Islet of Langerhans (tissue), 1 donor: ENCODE measurements at regions not wholly inside any gene's neighbourhood (a gene's known extent, or its start where the extent isn't known, plus 50 kb on each side); places are given as distances from the start of the nearest gene placed in this dataset.
A peak's percentile ranks its signal among the peaks of the same experiment; 100 is the strongest.

Experiments used
- FAIRE-seq: peaks from one replicate; lab custom pipeline; 2011; peaks lifted over from hg19 to GRCh38; lab: Jason Lieb, UNC

DNA sequence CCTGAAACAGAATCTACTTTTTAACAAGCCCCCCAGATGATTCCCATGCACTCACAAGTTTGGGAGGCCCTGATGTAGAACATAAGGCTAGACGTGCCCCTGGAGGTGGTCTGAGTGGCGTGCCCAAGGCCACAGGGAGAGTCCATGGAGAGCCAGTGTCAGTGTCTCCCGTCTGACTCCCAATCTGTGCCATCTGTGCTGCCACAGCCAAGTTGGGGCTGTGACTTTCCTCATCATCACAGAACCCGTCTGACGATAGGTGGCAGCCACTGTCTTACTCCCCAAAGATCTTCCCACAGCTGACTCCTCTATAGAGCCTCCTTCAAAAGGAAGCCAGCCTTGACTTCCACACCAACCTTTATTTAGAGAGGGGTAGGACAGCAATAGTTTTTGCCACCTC is 470.5 kb downstream of the SOX6 start:
- no peak for FAIRE-seq

DNA sequence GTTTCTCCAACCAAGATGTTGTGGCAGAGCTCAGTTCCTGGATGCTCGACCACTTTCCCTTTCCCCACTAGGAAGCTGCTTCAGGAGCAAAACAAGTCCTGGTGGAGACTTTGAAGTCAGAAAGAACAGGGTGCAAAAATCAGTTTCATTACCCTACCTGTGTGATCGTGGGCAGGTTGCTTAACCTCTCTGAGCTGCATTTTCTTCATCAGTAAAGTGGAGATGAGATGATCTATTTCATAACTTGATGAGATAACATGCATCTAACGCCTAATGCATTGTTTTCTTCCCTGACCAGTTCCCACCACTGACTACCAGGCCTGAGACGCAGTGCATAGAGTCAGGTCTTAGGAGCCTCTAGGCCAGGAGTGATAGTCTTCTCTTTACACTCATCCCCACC is 470.0 kb downstream of the SOX6 start:
- no peak for FAIRE-seq

DNA sequence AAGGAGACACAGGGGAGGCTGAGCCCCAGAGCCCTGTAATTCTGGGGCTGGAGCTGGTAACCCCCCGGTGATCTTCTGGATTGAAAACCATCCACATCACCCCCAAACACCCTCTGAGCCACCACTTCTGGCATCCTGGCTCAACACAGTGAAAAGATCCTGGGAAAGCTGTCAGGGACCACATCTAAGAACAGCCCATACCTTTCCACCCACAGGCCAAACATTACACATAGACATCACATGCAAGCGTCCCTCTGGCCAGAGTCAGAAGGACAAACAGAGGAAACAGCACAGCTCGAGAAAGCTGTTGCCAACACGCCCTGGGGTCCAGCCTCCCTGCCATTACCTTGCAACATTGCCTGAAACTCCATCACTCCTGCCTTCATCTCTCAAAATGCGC is 469.5 kb downstream of the SOX6 start:
- FAIRE-seq: no peak

DNA sequence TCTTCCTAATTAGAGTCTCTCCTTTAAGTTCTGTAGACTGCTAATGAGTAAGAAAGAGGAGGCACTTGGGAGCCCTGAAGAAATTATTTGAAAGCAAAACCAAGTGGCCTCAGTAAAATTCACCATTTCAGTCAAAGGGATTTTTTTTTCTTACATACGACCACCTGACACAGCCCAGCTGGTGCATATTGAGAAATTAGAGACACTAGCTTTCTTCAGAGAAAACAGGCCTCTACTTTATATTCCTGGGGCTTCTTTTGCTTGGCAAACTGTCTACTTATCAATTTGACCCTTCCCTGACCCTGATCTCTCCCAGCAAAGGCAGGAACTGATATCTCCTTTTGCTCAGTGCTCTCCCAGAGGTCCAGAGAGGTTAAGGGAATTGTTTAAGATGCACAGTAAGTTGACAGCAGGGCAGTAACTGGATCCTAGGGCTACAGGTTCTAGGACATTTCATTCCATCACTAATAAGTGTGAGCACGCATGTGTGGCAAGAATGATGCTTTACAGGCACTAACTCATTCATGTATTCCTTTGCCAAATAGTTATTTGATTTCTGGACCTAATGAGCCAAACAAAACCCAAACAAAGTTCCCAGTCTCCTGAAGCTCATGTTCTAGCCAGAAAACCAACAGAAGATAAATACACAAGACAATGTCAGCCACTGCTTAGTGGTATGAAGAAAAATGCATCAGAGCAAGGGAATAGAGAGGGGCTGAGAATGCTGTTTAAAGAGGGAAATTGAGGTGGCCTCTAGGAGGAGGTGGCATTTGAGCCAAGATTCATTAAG is 467.6 kb downstream of the SOX6 start:
- no peak for FAIRE-seq

DNA sequence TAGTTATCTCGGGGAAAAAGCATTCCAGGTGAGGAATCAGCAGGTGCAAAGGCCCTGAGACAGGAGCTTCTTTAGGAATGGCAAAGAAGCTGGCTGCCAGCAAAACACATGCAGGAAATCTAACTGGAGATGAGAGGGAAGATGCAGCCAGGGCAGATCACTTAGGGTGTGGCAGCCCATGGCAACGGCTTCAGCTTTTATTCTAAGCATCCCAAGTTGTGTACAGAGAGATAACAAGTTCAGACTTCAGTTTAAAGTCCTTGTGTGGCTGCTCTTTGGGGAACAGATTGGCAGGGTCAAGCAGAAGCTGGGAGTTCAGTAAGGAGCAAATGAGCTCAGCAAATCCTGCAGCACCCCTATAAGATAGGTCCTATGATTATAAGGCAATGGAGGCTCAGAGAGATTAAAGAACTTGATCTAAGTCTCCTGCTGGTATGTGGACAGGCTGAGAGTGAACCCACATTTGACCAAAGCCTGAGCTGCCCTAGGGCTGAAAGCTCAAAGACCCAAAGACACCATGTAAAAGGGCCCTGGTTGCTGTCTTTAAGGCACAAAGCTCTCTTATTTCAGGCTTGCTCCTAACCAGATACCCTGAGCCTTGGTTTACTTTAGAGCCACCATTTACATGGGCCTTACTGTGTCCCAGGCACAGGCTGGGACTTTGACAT is 466.8 kb downstream of the SOX6 start:
- no peak for FAIRE-seq

DNA sequence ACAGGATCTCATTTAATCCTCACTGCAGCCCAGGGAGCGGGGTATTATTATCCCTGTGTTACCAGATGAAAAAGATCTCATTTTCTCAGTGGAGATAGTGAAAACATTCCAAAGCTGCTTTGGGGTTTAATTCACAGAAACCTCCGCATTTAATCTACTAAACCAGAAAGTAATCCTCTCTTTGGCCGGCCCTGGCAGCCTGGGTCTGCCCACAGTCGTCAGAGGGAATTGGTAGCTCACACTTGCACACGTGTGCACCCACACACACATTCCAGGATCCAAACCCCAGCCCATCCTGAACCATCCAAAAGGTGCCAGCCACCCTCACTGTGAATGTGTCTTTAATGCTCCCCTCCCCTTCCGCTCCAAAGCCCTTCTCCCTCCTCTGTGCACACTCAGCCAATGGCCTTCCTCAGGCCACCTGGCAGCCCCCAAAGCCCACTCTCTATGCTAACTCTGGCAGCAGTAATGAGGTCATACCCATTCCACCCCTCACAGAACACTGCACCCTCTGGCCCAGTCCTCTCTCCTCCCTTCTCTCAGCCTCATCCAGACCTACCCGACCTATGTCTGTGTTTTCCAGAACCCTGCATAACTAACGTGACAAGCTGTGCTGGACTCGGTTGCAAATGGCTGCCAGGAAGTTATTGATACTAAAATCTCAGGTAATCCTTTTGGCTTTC is 466.2 kb downstream of the SOX6 start:
- FAIRE-seq: no peak

DNA sequence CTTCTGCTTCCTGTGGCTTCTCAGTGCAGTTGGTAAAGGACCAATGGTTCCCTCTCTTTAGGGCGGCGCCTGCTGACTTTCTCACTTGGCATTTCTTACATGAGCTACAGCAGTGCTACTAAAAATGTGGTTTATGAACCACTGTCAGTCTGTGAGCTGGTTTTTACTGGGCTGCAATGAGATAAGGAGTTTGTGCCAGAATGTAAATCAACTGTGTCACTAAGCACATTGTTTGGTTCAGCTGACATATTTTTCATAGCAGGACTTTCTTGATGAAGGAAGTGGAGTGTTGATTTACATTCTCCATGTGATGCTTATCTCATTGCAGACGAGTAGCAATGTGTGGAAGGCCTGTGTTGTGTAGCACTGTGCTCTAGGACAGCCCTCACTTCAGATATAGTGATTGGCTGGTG is 463.3 kb downstream of the SOX6 start:
- no peak for FAIRE-seq

DNA sequence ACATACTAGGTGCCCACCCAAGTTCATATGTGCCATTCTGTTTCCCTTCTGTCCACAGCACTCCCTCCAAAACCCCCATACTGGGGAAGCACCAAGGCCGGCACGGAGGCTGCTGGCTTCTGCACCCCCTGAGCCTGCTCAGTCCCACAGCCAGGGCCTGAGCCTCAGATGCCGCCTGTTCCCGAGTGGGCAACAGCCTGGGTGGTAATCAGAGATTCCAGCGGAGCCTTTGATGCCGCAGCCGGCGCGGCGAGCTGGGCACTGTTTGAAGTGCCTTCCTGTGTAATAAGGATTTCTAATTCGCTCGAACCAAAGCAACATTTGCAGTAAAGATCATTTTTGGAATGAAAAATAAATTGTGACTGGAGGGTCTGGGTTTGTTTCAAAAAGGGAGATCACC is 460.3 kb downstream of the SOX6 start:
- no peak for FAIRE-seq

DNA sequence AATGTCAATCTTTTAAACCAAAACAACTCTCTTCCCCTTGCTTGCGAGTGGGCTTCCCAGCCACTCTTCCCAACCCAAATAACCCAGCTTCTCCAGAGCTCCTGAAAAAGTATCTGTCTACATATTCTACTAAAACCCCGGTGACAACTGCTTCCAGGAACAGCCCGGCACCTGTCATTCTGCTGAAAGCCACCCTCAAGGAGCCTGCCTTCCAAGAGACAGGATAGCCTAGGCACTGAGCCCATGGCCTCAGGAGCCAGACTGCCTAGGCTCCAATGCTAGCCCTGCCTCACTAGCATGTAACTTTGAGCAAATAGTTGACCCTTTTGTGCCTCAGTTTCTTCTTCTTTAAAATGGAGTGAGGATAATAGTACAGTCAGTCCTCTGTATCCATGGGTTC is 459.8 kb downstream of the SOX6 start:
- FAIRE-seq: no peak

DNA sequence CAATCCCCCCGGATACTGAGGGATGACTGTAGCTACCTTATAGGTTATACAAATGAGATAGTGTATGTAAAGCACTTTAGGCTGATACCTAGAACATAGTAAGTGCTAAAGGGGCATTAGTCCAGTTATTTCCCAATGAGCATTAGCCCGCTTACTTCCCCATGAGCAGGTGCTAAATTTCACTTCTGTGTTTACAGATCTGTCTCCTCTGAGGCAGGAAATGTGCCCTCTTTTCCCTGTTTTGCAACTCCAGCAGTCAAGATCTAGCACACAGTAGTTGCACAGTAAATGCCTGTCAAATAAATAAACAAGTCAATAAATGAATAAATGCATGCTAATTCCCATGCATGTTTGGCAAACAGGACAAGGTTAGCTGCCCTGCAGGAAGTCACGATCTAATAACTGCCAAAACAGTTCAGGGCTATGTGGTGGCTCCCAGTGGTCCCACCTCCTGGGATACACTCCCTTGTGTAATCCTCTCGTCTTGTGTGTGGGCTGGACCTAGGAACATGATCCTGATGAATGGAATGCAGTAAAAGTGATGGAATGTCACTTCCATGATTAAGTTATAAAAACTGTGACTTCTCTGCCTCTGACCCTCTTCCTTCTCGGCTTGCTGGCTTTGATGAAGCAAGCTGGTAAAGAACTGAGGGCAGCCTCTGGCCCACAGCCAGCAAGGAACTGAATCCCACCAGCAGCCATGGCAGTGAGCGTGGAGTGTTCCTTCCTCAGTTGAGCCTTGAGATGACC is 459.0 kb downstream of the SOX6 start:
- FAIRE-seq: peak; percentile 68

DNA sequence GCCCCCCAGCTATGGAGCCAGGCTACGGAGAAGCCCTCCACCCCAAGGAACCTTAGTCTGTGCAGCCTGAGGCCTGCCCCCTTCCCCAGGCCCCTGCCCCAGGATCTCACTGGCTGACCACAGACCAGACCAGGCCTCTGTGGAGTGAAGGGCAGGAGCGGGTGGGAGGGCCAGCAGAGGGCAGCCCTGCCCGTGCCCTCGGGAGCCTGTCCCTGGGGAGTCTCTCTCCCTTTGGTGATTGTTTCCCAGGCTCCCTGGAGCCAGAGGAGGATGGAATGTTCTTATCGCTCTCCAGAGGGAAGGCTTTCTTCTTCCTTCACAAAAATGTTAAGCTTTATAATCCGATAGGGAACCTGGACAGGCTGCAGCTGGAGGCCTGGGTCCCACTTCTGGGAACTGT is 455.3 kb downstream of the SOX6 start:
- no peak for FAIRE-seq

DNA sequence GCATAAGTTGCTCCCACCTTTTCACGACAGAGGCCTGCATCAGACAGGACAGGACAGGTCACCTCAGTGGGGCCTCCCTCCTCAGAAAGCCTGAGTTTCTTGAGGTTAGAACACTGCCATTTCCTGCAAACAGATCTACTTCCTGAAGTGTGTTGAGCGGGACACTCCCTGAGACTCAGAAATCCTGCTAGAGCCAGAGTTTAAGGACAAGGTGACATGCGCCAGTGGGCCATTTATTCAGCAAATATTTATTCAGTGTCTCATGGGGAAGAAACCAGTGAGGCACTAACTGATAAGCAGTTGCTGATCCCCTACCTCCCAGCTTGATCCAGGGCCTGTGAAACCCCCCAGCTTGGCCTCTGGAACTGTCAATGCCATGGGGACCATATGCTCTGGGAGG is 454.6 kb downstream of the SOX6 start:
- peak; percentile 95 for FAIRE-seq

DNA sequence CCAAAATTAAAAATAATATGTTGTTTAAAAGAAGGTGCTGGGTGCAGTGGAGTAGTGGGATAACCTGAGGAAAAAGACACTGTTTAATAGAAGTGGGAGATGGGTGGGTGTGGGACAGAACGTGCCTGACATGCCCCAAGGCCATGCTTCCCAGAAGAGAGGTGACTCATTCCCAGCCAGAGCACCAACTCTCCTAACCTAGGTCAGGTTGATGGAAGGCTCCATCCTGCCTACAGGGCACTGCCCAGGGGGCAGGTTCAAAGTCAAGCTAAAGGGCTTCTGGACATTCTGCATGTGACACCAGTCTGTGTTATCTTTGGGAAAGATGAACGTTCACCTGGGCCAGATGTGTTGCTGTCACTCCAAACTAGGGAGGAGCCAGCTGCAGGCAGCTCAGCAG is 453.1 kb downstream of the SOX6 start:
- no peak for FAIRE-seq

DNA sequence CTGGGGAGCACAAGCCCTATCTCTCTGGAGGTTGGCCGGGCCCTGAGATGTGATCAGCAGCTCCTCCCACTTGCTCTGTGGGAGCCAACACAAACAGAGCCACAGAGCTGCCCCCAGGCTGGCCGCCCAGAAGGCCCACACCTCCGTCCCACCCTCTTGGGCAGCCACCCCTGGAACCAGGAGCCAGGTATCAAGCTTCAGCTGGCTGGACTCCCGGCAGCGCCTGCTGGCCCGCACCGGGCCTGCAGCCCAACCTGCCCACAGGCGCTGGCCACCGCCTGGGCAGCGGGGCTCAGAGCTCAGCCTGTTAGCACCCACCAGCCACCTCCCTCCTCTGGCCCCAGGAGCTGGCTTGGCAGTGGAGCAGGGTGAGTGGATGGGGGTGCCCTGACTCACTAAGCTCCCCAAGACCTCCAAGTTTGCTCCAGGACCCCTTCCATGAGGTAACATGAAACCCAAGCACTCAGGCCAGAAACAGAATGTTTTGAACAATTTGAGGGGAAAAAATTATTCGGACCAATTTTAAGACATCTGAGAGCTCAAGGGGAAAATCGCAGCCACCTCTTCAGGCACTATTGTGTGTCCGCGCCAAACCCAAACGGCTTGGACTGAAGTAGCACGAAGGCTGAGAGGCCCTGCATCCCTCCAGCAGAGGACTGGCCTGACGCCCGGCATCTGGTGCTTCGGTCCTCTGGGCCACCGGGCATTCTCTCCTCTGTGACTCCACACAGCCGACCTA is 450.8 kb downstream of the SOX6 start:
- no peak for FAIRE-seq

DNA sequence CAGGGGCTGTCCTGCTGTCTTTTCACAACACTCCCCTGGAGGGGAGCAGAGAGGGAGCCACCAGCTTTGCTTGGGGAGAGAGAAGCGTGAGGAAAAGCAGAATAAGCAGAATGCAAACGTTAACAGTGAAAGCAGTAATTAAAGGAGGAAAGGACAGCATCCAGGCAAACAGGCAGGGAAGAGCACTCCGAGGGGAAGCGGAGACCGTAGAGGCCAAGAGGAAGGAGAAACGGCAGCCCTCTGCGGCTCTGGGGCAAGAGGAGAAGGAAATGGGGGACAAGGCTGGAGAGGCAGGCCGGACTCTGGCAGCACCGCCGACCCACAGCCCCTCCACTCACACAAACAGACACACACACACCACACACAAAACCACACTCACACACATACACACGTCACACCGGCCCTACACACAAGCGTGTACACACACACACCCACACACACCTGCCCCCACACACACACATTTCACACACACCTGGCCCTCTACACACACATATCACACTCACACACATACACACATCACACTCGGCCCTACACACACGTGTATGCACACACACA is 449.8 kb downstream of the SOX6 start:
- no peak for FAIRE-seq

DNA sequence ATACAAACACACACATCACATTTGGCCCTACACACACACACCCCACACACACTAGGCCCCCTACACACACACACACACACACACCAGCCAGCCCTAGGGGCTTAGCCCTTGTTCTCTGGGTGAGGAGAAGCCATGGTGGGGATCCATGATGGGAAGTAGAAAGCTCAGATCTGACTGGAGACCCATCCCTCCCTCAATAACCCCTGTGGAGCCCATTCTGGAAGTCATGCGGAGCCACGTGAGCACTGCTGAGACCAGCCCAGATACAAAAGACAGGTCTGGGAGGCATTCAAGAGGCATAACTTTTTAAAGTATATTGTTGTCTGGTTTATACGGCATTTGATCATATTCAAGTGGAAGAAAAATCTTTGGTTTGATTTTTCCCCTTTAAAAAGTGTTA is 448.5 kb downstream of the SOX6 start:
- FAIRE-seq: no peak

DNA sequence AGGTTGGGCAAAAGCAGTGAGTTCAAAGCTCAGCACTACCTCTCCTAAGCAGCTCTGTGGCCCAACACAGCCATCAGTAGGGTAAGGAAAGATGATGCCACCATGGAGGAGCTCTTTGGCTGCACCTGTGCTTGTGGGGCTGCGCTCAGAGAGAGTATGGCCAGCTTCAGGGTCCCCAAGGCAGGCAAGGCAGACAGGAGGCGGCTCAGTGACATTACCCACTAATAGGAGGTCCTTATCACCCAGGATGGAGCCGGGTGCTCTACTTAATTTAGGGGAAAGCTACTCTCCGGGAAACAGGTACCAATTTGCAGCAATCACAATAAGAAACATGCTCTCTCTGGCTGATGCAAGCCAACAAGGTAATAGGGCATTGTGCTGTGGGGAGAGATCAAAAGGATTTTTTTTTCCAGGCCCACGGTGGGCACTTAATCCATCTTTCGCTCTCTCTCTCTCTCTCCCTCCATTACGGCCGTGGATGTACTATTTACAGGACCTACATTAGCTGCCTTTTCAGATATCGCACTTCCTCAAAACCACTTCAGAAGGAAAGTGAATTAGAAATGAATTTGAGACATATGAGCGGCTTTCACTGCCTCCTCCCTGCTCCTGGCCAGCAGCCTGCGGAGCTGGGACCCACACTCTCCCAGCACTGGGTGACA is 446.3 kb downstream of the SOX6 start:
- FAIRE-seq: no peak

DNA sequence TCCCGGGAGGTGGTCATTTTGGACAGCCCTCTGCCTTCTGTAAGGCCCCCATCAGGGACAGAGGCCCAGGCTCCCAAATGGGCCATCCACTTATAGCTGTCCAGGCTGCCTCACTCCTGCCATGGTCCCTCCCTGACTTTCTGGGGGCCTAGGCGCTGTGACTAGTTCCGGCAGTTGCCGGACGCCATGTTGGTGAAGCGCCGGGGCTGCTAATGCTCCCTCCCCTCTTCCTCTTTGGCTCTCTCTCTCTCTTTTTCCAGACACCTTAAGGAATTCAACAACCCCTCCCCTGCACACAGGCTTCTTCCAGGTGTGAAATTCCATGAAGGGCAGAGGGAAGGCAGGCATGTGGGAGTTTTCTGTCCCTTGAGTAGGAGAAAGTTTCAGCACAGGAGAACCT is 445.6 kb downstream of the SOX6 start:
- FAIRE-seq: no peak

DNA sequence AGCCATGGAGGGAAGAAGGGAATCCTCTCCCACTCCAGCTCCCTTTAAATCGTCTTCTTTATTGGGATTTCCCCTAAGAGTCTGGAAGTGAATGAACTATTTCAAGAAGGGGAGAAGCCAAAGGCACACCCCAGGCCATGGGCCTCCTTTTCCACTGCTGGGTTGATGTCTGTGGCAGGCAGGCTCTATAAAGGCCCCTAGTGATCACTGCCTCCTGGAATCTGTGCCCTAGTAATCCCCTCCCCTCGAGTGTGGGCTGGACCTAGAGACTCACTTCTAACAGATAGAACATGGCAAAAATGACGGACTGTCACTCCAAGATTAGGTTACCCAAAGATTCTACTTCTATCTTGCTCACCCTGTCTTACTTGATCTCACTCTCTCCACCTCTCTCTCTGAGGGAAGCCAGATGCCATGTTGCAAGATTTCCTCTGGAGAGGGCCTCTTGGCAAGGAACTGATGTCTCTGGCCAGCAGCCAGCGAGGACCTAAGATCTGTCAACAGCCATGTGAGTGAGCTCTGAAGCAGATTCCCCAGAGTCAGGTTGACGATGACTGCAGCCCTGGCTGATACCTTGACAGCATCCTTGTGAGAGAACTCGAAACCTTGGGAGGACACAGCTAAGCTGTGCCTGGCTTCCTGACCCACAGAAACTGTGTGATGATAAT is 444.8 kb downstream of the SOX6 start:
- FAIRE-seq: no peak

DNA sequence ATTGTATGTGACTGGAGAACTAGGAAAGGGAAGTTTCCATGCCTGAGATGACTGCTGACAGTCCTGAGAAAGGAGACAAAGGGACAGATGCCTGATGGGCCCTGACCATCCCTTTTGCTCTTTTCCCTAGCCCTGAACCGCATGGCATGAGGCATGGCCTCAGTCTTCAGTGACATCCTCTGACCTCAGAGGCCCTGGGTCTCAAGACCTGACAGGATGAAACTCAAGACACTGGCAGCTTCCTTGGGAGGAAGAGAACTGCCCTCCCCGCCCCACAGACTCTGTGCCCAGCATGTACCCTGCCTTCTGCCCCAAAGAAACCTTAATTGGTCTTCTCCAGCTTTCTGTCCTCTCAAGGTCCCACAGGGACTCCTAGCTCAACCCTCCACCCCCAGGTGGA is 444.1 kb downstream of the SOX6 start:
- no peak for FAIRE-seq

DNA sequence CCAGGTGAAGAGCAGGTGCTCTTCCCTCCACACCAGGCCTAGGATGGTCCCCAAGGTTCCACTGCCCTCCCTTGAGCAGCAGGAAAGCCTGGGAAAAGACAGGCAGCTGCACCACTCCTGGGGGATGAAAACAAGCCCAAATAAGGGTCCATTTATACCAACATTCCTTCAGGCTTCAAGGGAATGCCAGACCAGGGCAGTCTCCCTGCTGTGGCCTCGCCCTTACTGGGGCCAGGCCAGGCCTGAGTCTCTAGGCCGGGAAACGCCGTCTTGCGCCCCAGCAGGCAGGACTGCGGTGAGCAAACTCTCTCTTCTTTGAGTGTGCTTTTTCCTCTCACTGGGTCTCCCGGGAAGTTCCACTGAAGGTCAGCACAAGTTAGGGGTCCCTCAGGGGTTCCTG is 443.5 kb downstream of the SOX6 start:
- no peak for FAIRE-seq
